Middle frontal gyrus (tissue), 1 donor: ENCODE measurements at regions not wholly inside any gene's neighbourhood (a gene's known extent, or its start where the extent isn't known, plus 50 kb on each side); places are given as distances from the start of the nearest gene placed in this dataset.

Experiments
- DNase-seq: peaks from one replicate; pipeline ENCODE4 v3.0.0-alpha.2; 2015; ENCODE audit warnings: low spot score; ENCODE audit errors: extremely low spot score

- no peak for DNase-seq
These were observed 66.2 kb upstream of the DYRK2 start for GRCh38 chr12:67582238-67582834.

DNA sequence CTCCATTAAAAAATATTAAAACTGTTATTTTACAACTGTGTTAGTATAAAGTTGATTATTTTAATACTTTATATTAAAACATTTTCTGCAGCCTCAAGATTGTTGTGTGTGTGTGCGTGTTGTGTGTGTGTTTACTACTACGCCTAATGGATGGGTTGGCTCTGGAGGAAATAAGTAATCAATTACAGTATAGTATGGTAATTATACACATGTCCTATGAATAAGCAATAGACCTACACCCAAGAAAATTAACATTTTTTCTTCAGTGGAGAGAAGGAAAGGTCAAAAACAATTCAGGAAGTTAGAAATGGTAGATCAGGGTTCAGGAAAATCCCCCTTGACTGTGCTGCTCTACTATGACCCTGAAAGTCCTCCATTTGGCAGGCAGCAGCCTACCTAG is 65.7 kb upstream of the DYRK2 start:
- DNase-seq: no peak

DNA sequence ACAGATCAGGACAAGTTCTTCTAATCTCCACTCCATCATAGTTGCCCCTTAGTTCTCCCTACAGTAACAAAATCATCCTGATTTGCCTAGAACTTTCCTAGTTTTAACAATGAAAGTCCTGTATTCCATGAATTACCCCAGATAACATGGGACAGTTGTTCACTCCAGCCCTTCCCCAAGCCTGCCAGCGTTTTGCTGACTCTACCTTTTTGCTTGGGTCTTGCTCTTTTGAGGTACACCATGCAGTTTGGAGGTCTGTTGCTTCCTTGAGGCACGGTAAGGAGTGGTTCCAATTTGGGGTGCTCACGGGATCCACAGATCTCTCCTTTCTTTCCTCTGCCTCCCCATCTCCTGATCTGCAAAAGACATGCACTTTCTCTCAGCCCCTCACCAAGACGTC is 61.6 kb upstream of the DYRK2 start:
- DNase-seq: no peak

DNA sequence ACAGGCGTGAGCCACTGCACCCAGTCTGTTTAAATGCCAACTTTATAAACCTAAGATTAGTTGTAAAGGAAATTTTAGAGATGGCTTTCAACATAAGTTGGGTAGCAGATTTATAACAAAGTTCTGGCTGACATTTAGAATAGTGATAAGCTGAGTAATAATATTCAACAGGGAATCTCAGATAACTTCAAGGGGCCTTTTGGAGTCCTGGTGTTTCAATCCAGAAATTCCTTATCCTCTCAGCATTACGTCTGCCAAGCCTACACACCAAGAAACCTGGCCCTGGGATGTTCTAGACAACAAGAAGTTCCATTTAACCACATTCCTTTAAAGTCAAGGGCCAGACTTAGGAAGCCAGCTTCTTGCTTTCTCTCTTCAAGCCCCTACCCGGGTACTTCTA is 59.5 kb upstream of the DYRK2 start:
- no peak for DNase-seq

GRCh38 chr12:67590149-67590790 is 58.3 kb upstream of the DYRK2 start:
- no peak for DNase-seq

- DNase-seq: no peak
These were observed 56.1 kb upstream of the DYRK2 start for GRCh38 chr12:67592228-67593011.

GRCh38 chr12:67593041-67593440 is 55.5 kb upstream of the DYRK2 start:
- no peak for DNase-seq

DNA sequence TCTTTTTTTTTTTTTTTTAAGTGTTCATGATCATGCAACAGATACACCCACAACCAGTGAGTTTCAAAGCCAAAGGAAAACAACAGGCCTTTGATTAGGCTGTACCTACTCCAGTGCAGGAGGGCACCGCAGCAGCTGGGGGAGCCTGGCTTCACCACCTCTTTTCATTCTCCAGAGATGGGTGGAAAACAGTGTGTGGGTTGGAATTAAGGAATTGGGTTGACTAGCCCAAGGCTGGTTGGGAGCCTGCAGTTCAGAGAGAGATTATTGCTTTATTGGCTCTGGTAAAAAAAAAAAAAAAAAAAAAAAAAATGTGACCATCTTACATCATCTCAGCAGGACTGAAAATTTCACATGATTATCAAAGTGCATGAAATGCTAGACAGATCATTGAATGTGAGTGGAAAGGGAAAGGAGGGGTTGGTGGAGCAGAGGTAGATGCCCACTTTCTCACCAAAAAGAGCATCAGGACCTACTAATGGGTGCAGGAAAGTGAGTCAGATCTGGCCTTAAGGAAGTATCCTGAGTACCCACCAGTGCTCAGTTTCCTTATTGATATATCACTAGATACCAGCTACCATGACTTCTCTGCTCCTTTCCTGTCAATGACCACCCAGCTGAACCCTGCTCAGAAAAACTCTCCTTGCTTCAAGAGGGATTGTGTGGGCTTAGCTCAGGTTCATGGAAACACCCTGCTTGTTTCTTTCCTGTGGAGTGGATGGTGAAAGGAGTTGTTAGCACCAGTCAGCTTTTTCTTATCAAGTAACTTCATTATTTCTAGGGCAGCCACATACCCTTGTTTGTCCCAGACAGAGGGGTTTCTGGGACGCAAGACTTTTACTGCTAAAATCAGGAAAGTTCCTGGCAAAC is 54.8 kb upstream of the DYRK2 start:
- DNase-seq: no peak

DNA sequence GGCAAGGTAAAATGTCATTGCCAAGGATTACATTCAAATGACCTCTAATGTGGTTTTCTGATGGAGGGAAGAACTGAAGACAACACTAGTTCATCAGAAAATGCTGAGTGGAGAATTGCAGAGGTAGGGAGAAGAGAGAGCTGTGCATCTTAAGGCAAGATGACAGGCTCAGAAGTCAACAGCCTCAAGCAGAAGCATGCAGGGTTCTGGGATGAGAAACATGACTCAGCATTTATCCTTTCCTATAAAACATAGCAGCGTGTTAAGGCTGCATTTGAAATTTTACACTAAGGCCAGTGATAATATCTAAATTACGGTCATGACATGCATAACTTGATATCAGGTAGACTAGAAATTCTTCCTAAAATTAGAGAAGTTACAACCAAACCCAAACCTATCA is 53.7 kb upstream of the DYRK2 start:
- DNase-seq: no peak

GRCh38 chr12:67595365-67595764 is 53.2 kb upstream of the DYRK2 start:
- no peak for DNase-seq

GRCh38 chr12:67598598-67598997 is 49.9 kb upstream of the DYRK2 start:
- DNase-seq: no peak
